Pons (tissue), 1 donor: ENCODE measurements at regions not wholly inside any gene's neighbourhood (a gene's known extent, or its start where the extent isn't known, plus 50 kb on each side); places are given as distances from the start of the nearest gene placed in this dataset.
"Not testable (repeated sequence)": the region's sequence is repeated elsewhere in the genome, so short reads cannot be mapped to it uniquely, and the experiment has no call there.

Source experiments
- DNase-seq: peaks from one replicate; pipeline ENCODE4 v3.0.0-alpha.2; 2016; ENCODE audit warnings: low spot score

DNA sequence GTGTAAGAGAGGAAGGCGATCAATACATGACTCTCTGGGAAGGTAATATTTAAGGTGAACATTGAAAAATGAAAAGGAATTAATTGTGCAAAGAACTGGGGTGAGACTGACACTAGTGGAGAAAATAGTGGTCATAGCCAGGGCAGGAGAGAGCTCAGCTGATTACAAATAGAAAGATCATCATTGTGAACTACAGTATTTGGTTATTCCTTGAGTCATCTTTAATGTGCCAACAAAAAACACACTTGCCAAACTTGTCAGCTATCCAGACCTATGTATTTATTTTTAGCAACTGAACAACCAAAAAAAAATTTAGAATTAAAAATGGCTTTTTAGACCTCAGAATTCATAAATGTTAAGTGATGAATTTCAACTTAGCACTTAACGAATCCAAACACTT lies 749.8 kb upstream of the CDH9 start:
- DNase-seq = no peak

DNA sequence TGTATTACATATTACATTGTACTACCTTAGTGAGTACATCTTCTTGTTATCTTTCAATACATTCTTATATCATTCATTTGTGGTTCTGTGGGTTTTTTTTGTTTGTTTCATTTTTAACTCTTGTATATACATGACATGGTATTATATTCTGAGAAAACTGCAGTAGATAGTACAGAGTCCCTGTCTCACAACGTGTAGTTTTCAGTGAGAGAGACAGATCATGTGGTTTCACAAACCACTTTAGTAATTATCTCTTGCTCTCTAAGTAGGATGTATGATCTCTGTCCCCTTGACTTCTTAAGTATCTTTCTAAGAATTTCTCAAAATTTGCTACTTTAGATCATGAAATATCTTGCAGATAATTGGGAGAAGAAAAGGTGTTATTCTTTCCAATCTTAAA lies 745.9 kb upstream of the CDH9 start:
- DNase-seq = no peak

DNA sequence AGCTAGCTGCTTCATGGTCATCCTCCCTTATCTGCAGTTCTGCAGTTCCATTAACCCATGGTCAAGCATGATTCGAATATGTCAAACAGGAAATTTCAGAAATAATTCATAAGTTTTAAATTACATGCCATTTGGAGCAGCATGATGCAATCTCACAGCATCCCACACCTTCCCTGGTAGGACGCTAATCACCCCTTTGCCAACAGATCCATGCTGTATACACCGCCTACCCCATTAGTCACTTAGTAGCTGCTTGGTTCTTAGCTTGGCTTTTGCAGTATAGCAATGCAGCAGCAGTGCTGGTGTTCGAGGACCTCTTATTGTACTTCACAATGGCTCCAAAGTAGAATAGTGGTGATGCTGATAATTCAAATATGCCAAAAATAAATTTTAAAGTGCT lies 739.7 kb upstream of the CDH9 start:
- no peak for DNase-seq

DNA sequence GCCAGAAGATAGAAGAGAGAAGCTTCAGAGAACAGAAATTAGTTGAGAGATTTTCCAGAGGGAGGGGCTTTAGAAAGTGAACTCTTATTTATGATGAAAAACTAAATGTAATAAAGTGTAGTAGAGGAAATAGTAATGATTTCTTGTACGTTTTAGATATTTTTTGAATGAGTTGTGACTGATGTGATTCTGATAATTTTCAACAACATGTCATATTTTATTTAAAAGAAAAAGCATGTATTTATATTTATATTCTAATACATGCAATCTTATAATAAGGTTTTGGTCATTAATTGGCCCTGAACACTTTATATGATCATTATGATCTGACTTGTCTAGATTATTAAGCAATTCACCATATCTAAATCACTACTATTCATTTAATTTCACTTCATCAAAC lies 735.2 kb upstream of the CDH9 start:
- DNase-seq = no peak

DNA sequence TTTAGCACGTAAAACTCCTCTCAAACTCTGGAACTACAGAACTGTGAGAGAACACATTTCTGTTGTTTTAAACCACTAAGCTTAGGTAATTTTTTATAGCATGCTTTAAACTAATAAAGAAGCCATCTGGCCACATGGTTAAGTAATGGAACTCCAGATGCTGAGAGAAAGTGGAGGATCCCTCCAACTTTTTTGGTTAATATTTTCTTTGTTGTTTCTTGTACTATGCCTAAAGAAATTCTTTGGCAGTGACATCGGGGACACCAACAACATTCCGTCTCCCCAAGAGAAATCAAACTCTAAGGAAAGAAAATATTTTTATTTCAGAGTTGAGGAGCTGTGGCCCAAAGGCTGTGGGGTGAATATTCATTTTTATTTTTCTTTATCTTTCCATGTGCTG lies 734.8 kb upstream of the CDH9 start:
- no peak for DNase-seq

DNA sequence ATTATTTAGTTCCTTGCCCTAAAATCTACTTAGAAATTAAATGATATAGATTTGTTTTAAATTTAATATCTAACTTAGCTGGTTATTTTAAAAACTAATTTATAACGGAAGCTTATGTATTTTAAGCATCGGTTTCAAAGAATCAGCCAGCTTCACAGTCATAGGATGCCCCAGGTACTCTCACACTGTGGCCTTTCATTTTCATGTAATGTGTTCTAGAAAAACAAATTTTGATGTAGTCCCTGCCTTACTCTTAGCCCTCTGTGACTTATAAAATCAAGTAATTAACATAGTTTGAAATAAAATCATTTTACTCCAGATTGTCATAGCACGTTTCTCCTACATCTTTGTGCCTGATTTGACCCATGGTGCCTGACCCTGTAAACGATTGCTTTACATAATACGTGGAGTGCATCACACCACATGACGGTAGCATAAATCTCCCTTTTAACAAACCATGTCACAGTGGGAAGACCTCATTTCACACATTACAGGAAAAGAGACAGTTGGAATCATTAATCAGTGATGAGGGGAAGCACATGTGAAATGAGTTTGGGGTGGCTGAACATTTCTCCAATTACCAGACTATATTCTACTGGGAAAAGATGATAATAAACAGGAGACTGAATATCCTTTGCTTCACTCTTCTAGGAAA lies 731.5 kb upstream of the CDH9 start:
- no peak for DNase-seq

DNA sequence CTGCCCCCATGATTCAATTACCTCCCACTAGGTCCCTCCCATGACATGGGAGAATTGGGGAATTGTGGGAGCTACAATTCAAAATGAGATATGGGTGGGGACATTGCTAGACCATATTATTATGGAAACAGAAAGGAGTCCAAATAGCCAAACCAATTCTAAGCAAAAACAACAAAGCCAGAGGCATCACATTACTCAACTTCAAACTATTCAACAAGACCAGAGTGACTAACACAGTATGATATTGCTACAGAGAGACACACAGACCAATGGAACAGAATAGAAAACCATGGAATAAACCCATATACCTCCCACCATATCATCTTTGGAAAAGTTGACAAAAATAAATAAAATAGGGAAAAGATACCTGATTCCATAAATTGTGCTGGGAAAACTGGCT lies 710.5 kb upstream of the CDH9 start:
- DNase-seq = no peak

DNA sequence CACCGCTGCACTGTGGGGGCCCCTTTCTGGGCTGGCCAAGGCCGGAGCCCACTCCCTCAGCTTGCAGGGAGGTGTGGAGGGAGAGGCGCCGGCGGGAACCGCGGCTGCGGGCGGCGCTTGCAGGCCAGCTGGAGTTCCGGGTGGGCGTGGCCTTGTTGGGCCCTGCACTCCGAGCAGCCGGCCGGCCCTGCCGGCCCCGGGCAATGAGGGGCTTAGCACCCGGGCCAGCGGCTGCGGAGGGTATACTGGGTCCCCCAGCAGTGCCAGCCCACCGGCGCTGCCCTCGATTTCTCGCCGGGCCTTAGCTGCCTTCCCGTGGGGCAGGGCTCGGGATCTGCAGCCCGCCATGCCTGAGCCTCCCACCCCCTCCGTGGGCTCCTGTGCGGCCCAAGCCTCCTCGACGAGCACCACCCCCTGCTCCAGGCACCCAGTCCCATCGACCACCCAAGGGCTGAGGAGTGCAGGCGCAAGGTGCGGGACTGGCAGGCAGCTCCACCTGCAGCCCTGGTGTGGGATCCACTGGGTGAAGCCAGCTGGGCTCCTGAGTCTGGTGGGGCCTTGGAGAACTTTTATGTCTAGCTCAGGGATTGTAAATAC lies 705.1 kb upstream of the CDH9 start:
- not testable (repeated sequence) for DNase-seq

DNA sequence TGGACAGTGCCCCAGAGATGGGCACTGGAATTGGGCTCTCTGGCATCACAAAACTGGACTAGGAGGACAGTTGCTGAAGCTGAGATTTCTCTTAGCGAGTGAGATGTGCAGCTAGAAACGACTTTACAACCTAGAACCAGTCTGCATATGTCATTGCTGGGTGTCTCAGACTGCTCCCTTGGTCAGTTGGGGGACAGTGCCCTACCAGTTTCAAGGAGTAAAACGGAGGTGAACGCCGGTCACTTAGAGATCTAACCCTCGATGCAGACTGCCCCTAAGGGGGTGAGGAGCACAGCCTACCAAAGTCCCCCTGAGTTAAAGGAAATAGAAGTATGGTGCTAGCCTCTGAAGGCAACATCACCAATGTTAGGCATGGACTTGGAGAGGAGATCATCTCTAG lies 704.4 kb upstream of the CDH9 start:
- DNase-seq = no peak

DNA sequence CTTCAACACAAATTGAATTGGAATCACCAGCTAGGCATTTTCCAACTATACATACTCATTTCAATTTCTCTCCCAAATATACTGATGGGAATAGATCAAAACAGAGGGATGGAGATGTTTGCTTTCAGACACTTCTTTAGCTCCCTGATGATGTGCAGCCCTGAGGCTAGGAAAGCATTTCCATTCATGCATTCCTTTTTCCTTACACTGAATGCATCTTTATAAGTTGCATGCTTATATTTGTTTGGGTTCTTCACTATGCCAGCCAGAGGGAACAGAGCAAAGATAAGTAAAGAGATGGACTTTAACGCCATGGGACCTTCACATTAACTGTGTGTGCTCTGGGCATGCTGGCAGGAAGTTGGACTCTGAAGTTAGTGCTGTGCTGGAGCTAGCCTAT lies 696.5 kb upstream of the CDH9 start:
- DNase-seq = no peak

DNA sequence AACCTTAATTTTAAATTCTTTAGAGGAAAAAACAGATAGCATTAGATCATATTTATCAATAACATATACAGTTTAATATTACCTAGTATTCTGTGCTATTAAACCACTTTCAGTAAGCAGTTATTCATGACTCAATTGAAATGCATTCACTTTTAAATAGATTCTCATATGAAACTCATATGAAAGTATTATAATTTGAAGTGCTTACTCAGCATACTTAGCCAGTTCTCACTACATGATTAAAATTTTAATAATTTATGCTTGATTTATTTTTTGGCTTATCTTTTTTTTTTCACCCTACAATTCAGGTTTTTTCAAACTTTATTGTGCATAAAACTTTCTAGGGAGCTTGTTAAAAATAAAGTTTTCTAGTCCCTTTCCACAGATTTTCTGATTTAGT lies 694.9 kb upstream of the CDH9 start:
- DNase-seq = no peak

DNA sequence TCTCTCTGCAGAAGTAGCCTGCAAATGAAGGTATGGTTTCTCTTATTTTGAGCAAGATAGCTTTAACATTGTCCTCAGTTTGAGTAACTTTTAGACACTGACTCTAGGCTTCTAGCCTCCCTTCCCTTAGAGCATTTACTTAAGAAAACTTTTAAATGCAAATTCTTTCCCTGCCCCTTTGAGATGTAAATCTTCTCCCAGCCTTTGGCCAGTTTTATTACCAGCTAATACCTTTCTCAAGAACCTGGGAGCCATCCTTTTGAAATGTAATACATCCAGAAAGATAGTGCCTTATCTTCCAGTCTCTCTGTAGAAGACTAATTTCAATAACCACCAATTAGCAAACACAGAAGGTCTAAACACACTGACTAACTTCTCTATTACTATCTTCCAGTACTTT lies 688.9 kb upstream of the CDH9 start:
- DNase-seq = no peak

DNA sequence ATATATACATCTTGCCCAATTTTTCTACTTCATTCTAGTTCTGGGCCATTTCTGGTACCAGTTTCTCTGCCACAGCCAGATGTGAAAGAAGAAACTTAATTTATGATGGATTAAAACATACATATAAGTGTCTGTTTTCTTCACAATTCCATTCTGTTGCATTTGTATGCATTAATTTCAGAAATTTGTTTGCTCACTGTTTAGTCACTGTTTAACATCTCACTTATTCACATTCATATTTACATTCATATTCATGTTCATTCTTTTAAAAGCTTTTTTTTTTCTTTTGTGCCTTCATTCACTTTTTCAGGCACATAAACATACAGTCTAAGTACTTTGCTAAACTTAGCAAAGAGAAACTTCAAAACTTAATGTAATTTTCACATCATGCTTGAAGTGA lies 684.0 kb upstream of the CDH9 start:
- DNase-seq = no peak

DNA sequence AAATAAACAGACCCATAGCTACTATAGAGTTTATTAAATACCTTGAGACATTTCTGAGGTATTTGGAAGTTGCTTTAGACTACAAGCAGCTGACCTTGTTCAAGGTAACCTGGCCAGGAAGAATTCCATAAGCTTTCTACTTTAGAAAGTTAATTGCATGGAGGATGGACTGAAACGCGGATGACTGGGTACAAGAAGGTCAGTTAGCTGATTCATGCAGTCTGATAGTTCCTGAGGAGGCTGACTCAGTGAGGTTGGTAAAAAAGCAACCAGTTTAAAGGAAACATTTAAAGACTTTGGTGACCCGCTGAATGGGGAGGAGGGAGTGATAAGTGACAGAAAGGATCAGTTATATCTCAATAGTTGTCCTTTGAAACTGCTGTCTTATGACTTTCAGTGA lies 670.1 kb upstream of the CDH9 start:
- no peak for DNase-seq

DNA sequence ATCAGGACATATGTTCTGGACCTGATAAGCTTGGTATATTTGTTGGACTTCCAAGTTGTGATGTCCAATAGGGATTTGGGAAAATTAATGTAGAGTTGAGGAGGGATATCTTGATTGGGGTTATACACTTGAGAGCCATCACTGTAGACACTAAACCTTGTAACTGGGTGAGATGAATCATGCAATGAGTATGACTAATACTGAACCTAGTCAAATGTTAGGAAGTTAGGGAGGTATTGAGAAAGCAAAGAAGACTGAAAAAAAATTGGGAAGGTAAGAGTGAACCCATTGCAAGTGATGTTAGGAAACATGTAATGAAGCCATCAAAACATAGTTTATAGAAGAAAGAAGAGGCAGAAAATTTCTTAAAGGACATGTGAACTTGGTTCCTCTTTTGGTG lies 668.4 kb upstream of the CDH9 start:
- DNase-seq = no peak

DNA sequence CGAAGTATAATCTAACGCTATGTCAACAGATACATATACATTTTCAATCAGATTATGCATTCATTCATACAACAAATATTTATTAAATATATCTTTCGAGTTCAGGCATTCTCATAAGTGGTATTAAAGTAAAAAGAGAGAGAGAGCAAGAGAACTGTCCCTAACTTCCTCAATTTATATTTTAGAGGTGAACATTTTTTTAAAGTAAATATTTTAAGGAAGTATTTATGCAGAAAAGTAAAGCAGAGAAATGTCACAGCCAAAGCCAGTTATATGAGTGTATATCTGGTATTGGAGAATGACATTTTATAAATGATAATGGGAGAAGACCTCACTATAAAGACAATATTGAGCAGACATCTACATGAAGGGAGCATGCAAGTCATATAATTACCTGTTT lies 667.3 kb upstream of the CDH9 start:
- no peak for DNase-seq

DNA sequence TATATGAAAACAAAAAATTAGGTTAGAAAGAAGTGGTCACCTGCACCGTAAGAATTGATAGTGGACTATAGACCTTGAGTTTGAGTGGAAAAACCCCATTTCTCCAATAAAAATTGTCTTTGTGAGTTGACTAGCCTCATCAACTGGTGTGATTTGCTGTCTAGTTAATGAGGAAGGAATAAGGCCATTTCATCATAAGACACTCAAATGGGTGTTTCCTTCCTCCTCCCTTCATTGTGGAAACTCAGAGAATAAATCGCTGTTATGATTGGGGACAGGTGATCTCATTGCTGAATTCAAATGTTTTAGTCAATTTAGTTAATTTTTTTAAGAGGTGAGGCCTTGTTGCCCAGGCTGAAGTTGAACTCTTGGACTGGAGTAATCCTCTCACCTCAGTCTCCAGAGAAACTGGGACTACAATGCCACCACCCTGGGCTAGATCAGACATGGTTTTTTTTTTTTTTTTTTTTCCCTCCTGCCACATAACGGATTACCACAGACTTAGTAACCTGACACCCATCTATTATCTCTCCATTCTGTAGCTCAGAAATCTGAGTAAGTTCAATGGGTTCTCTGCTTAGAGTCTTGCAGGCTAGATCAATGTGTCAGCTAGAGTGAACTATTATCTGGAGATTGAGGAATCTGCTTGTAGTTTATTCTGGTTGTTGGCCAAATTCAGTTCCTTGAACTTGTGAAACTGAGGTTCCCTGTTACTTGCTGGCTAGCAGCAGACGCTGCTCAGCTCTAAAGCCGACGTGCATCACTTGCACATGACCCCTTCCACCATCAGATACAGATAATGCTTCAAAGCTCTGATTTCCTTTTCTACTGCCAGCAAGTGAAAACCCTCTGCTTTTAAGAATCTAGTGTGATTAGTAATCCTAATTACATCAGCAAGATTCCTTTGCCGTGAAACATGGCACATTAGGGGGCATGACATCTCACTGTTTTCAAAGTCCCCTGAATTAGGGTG lies 663.8 kb upstream of the CDH9 start:
- no peak for DNase-seq

DNA sequence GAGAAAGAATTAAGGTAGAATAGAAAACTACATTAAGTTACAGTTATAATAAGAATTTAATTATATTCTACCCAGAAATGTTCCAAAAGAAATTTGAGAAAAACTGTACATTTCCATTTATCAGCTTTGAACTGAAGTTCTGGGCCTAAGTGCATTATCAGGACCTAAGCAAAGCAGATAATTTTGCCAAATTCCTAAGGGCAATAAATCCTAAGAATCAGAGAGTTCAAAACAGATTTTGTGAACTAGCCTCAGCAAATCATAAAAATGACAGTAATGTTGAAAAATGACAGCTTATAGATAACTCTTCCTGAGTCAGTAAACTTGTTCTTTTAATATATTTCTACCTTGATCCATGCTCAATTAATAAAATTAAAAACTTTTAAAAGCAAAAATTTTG lies 662.1 kb upstream of the CDH9 start:
- DNase-seq = no peak

DNA sequence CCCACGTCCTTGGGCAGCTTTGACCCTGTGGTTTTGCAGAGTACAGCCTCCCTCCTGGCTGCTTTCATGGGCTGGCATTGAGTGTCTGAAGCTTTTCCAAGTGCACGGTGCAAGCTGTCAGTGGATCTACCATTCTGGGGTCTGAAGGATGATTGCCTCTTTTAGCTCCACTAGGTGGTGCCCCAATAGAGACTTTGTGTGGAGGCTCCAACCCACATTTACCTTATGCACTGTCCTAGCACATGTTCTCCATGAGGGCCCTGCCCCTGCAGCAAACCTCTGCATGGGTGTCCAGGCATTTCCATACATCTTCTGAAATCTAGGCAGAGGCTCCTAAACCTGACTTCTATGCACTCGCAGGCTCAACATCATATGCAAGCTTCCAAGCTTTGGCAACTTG lies 644.2 kb upstream of the CDH9 start:
- no peak for DNase-seq

DNA sequence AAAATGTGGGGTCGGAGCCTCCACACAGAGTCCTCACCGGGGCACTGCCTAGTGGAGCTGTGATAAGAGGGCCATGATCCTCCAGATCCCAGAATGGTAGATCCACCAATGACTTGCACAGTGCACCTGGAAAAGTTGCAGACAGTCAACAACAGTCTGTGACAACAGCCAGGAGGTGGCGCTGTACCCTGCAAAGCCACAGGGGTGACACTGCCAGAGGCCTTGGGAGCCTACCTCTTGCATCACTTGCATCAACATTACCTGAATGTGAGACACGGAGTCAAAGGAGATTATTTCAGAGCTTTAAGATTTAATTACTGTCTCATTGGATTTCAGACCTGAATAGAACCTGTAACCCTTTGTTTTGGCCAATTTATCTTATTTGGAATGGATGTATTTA lies 614.1 kb upstream of the CDH9 start:
- no peak for DNase-seq

DNA sequence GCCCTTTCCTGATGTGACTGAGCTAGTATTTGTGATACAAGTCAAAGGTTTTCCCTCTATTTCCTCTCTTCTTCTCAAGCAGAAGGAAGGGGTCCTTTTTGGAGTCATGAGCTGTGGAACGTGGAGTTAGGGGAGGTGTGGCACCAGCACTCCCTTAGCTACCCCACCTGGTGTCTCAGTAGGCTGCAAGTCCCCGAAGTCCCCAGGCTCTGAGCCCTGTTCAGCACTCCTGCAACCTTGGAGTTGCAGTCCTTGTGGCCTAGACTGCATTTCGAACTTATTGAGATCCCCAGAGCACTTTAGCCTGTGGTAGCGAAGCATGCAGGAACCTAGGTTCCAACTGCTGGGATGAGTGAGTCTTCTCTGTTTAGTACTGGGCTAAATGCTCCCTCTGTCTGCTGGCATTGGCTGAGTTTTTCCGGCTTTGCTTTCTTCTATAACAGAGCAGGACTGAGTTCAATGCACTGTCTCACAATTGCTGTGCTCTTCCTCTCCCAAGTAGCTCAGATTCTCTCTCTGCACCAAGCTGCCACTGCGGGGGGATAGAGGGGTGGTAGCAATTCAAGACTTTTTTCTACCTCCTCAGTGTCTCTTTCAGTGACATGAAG lies 600.7 kb upstream of the CDH9 start:
- DNase-seq = no peak

DNA sequence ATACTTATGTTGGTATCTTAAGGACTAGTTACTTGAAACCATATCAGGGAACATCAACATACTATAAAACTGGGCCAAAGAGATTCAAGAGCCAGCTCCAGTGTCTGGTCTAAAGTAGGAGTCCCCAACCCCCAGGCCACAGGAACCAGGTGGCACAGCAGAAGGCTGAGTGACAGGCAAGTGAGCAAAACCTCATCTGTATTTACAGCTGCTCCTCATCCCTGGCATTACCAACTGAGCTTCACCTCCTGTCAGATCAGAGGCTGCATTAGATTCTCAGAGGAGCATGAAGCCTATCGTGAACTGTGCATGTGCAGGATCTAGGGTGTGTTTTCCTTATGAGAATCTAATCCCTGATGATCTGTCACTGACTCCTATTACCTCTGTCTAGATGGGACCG lies 581.6 kb upstream of the CDH9 start:
- no peak for DNase-seq

DNA sequence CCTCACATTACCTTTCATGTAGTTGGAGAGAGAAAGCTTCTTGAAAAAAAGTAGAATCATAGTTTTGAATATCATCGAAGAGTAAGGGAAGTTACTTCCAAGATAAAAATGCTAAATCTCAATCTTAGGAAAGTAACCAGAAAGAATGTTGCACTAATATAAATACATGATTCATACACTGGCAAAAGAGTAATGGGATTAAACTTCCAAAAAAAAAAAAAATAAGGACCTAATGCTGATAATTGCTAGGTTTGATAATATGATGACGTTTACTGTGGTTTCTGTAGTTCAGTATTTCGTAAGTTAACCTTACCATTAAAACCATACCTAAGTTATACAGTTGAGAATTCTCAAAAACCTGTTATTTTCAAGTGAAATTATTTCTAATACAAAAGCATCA lies 573.8 kb upstream of the CDH9 start:
- no peak for DNase-seq
